ENCODE measurements at regions not wholly inside any gene's neighbourhood (a gene's known extent, or its start where the extent isn't known, plus 50 kb on each side); places are given as distances from the start of the nearest gene placed in this dataset.

DNA sequence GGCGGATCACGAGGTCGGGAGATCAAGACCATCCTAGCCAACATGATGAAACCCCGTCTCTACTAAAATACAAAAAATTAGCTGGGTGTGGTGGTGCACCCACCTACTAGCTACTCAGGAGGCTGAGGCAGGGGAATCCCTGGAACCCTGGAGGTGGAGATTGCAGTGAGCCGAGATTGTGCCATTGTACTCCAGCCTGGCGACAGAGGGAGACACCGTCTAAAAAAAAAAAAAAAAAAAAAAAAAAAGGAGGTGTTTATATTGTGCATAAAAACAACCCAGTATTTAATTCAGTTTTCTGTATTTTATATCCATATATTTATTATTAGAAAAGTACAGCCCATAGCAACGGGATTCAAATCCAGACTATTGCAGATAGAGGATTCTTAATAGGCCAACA lies 129.1 kb upstream of the SOX2 start:
- TF ChIP-seq EZH2 (IDR thresholded peaks at IDR 0.05; ENCODE audit: insufficient read depth, poor library complexity, severe bottlenecking) (no peak), EZH2phosphoT487 (IDR thresholded peaks at IDR 0.05; ENCODE audit: insufficient read depth, low read depth) (no peak)
